Activated T-helper 17 cell treated with anti-CD3 and anti-CD28 coated beads, Interleukin-2, amount 50 U/mL, for 72 hours (primary cell): ENCODE measurements at regions not wholly inside any gene's neighbourhood (a gene's known extent, or its start where the extent isn't known, plus 50 kb on each side); places are given as distances from the start of the nearest gene placed in this dataset.
"Not testable (repeated sequence)": the region's sequence is repeated elsewhere in the genome, so short reads cannot be mapped to it uniquely, and the experiment has no call there.

Source experiments
- ATAC-seq: fragments of 150-1000 bp; cut with Tn5 transposase; replicated peaks from 2 replicates; pipeline ENCODE4 v1.10.0; 2021; ENCODE audit warnings: mild to moderate bottlenecking, moderate library complexity
- H3K27ac Mint-ChIP-seq: one replicate; pipeline ENCODE4 v1.8.0; 2022; ENCODE audit warnings: mixed read lengths
- H3K27me3 Mint-ChIP-seq: one replicate; pipeline ENCODE4 v1.8.0; 2022; ENCODE audit warnings: mixed read lengths
- H3K36me3 Mint-ChIP-seq: one replicate; pipeline ENCODE4 v1.8.0; 2022; ENCODE audit warnings: low read depth, mild to moderate bottlenecking, mixed read lengths
- H3K4me1 Mint-ChIP-seq: one replicate; pipeline ENCODE4 v1.8.0; 2022; ENCODE audit warnings: mixed read lengths
- H3K4me3 Mint-ChIP-seq: one replicate; pipeline ENCODE4 v1.8.0; 2022; ENCODE audit warnings: mild to moderate bottlenecking, mixed read lengths
- H3K9me3 Mint-ChIP-seq: one replicate; pipeline ENCODE4 v1.8.0; 2022; ENCODE audit warnings: mixed read lengths

GRCh38 chr18:56444201-56444600 is 194.2 kb downstream of the TXNL1 start:
- no peaks in the 10 kb centered on the region for H3K36me3 Mint-ChIP-seq
- H3K4me1 Mint-ChIP-seq, result no peaks in the 10 kb centered on the region
- H3K27ac Mint-ChIP-seq, result no peak overlapping the region
- peaks cover 12% of the 10 kb centered on the region for H3K9me3 Mint-ChIP-seq
- H3K4me3 Mint-ChIP-seq, result no peak overlapping the region
- no peaks in the 10 kb centered on the region for H3K27me3 Mint-ChIP-seq
- ATAC-seq, result no peak

- Mint-ChIP-seq H3K9me3 (peaks cover 12% of the 10 kb centered on the region), H3K27ac (no peak overlapping the region), H3K4me1 (no peaks in the 10 kb centered on the region), H3K27me3 (no peaks in the 10 kb centered on the region), H3K4me3 (no peak overlapping the region), H3K36me3 (no peaks in the 10 kb centered on the region)
- ATAC-seq, result no peak
Observed at GRCh38 chr18:56443166-56443907, 195.1 kb downstream of the TXNL1 start.

GRCh38 chr18:56438480-56438879 is 199.9 kb downstream of the TXNL1 start:
- not testable (repeated sequence) for H3K27ac Mint-ChIP-seq, ATAC-seq, H3K36me3 Mint-ChIP-seq, H3K4me1 Mint-ChIP-seq, H3K4me3 Mint-ChIP-seq, H3K27me3 Mint-ChIP-seq
- peaks cover 12% of the 10 kb centered on the region for H3K9me3 Mint-ChIP-seq

GRCh38 chr18:56436651-56437050 is 201.7 kb downstream of the TXNL1 start:
- Mint-ChIP-seq H3K4me1 (no peaks in the 10 kb centered on the region), H3K9me3 (peaks cover 15% of the 10 kb centered on the region), H3K27me3 (peaks cover 3% of the 10 kb centered on the region), H3K4me3 (no peak overlapping the region), H3K36me3 (no peaks in the 10 kb centered on the region), H3K27ac (no peak overlapping the region)
- ATAC-seq, result no peak

GRCh38 chr18:56433919-56434318 is 204.5 kb downstream of the TXNL1 start:
- peaks cover 4% of the 10 kb centered on the region for H3K9me3 Mint-ChIP-seq
- H3K27ac Mint-ChIP-seq, result no peak overlapping the region
- H3K4me1 Mint-ChIP-seq, result no peaks in the 10 kb centered on the region
- H3K27me3 Mint-ChIP-seq, result peaks cover 3% of the 10 kb centered on the region
- no peak for ATAC-seq
- no peak overlapping the region for H3K4me3 Mint-ChIP-seq
- H3K36me3 Mint-ChIP-seq, result no peaks in the 10 kb centered on the region

- Mint-ChIP-seq H3K27ac (no peak overlapping the region), H3K4me1 (no peaks in the 10 kb centered on the region), H3K4me3 (no peak overlapping the region), H3K36me3 (no peaks in the 10 kb centered on the region), H3K27me3 (peaks cover 3% of the 10 kb centered on the region), H3K9me3 (peaks cover 4% of the 10 kb centered on the region)
- ATAC-seq, result no peak
Observed at GRCh38 chr18:56431551-56431950, 206.8 kb downstream of the TXNL1 start.

GRCh38 chr18:56423626-56424025 is 214.8 kb downstream of the TXNL1 start:
- Mint-ChIP-seq H3K4me3 (no peak overlapping the region), H3K4me1 (no peaks in the 10 kb centered on the region), H3K36me3 (no peaks in the 10 kb centered on the region), H3K27me3 (no peaks in the 10 kb centered on the region), H3K9me3 (no peaks in the 10 kb centered on the region), H3K27ac (no peak overlapping the region)
- ATAC-seq, result no peak

- Mint-ChIP-seq H3K4me1 (no peaks in the 10 kb centered on the region), H3K27ac (no peak overlapping the region), H3K36me3 (no peaks in the 10 kb centered on the region), H3K4me3 (no peak overlapping the region), H3K9me3 (peaks cover under 1% of the 10 kb centered on the region), H3K27me3 (no peaks in the 10 kb centered on the region)
- ATAC-seq, result no peak
Observed at GRCh38 chr18:56421647-56422046, 216.7 kb downstream of the TXNL1 start.

GRCh38 chr18:56420868-56421267 is 217.5 kb downstream of the TXNL1 start:
- H3K27me3 Mint-ChIP-seq, ATAC-seq, H3K9me3 Mint-ChIP-seq, H3K4me1 Mint-ChIP-seq, H3K27ac Mint-ChIP-seq, H3K4me3 Mint-ChIP-seq, H3K36me3 Mint-ChIP-seq: not testable (repeated sequence)

- no peak for ATAC-seq
- no peak overlapping the region for H3K27ac Mint-ChIP-seq
- no peaks in the 10 kb centered on the region for H3K36me3 Mint-ChIP-seq
- no peaks in the 10 kb centered on the region for H3K27me3 Mint-ChIP-seq
- peaks cover 7% of the 10 kb centered on the region for H3K9me3 Mint-ChIP-seq
- no peaks in the 10 kb centered on the region for H3K4me1 Mint-ChIP-seq
- no peak overlapping the region for H3K4me3 Mint-ChIP-seq
Observed at GRCh38 chr18:56414357-56414756, 224.0 kb downstream of the TXNL1 start.

GRCh38 chr18:56413862-56414261 is 224.5 kb downstream of the TXNL1 start:
- Mint-ChIP-seq H3K36me3 (no peaks in the 10 kb centered on the region), H3K27ac (no peak overlapping the region), H3K27me3 (no peaks in the 10 kb centered on the region), H3K9me3 (peaks cover 7% of the 10 kb centered on the region), H3K4me1 (no peaks in the 10 kb centered on the region), H3K4me3 (no peak overlapping the region)
- ATAC-seq, result no peak

- no peak for ATAC-seq
- no peaks in the 10 kb centered on the region for H3K4me1 Mint-ChIP-seq
- peaks cover 7% of the 10 kb centered on the region for H3K9me3 Mint-ChIP-seq
- H3K27me3 Mint-ChIP-seq, result no peaks in the 10 kb centered on the region
- H3K4me3 Mint-ChIP-seq, result no peak overlapping the region
- no peaks in the 10 kb centered on the region for H3K36me3 Mint-ChIP-seq
- no peak overlapping the region for H3K27ac Mint-ChIP-seq
Observed at GRCh38 chr18:56412951-56413350, 225.4 kb downstream of the TXNL1 start.

GRCh38 chr18:56409736-56410135 is 228.7 kb downstream of the TXNL1 start:
- no peak for ATAC-seq
- H3K4me1 Mint-ChIP-seq, result no peaks in the 10 kb centered on the region
- H3K4me3 Mint-ChIP-seq, result no peak overlapping the region
- no peaks in the 10 kb centered on the region for H3K27me3 Mint-ChIP-seq
- no peaks in the 10 kb centered on the region for H3K36me3 Mint-ChIP-seq
- H3K27ac Mint-ChIP-seq, result no peak overlapping the region
- peaks cover 3% of the 10 kb centered on the region for H3K9me3 Mint-ChIP-seq

- Mint-ChIP-seq H3K27me3 (no peaks in the 10 kb centered on the region), H3K9me3 (peaks cover 3% of the 10 kb centered on the region), H3K36me3 (no peaks in the 10 kb centered on the region), H3K4me1 (no peaks in the 10 kb centered on the region), H3K4me3 (no peak overlapping the region), H3K27ac (no peak overlapping the region)
- ATAC-seq, result no peak
Observed at GRCh38 chr18:56407646-56408180, 230.7 kb downstream of the TXNL1 start.

- no peaks in the 10 kb centered on the region for H3K4me1 Mint-ChIP-seq
- H3K27ac Mint-ChIP-seq, result no peak overlapping the region
- H3K9me3 Mint-ChIP-seq, result peaks cover 5% of the 10 kb centered on the region
- no peak for ATAC-seq
- no peak overlapping the region for H3K4me3 Mint-ChIP-seq
- H3K36me3 Mint-ChIP-seq, result no peaks in the 10 kb centered on the region
- H3K27me3 Mint-ChIP-seq, result peaks cover 9% of the 10 kb centered on the region
Observed at GRCh38 chr18:56402872-56403516, 235.4 kb downstream of the TXNL1 start.
